GM12878 (cell line): ENCODE measurements at regions not wholly inside any gene's neighbourhood (a gene's known extent, or its start where the extent isn't known, plus 50 kb on each side); places are given as distances from the start of the nearest gene placed in this dataset.

Source experiments
- ATAC-seq: fragments of 200-7000 bp; cut with Tn5 transposase; 3 replicates; pipeline ENCODE4 v1.9.1; 2020; ENCODE audit warnings: mild to moderate bottlenecking, moderate library complexity
- BruUV-seq: library from RNA; stranded (reverse); fragments of 400-500 nt; replicated peaks from 2 replicates; lab custom pipeline; 2021; lab: Mats Ljungman, UMichigan
- CTCF ChIA-PET: fragments of 300-600 bp; sonication (Branson Sonifier 250); formaldehyde crosslinking; extraction: SDS; loops from one replicate; lab custom pipeline; 2021; ENCODE audit warnings: inconsistent platforms; lab: Yijun Ruan, JAX
- POLR2A ChIA-PET: fragments of 350-600 bp; formaldehyde crosslinking; extraction: SDS; loops from one replicate; lab custom pipeline; 2021; ENCODE audit warnings: inconsistent platforms; lab: Charles Lee
- RAD21 ChIA-PET: fragments of 300-600 bp; sonication (Branson Sonifier 250); formaldehyde crosslinking; loops from one replicate; lab custom pipeline; 2023; ENCODE audit warnings: antibody characterized with exemption; ENCODE audit not compliant: unreplicated experiment; lab: Charles Lee
- SMC1A ChIA-PET: fragments of 300-600 bp; sonication (Branson Sonifier 250); formaldehyde crosslinking; loops from one replicate; lab custom pipeline; 2023; ENCODE audit not compliant: unreplicated experiment, uncharacterized antibody; lab: Charles Lee
- DNase-seq: peaks from one replicate; pipeline ENCODE4 v3.0.0-alpha.2; 2011; ENCODE audit warnings: low read depth, low spot score
- FAIRE-seq: peaks from 3 replicates; lab custom pipeline; 2011; peaks lifted over from hg19 to GRCh38; lab: Jason Lieb, UNC
- H2AFZ ChIP-seq: 2 replicates; pipeline ENCODE4 v1.6.0; 2011; ENCODE audit warnings: low read depth, low read length, control low read depth; ENCODE audit not compliant: control insufficient read depth
- H3K27ac ChIP-seq: 2 replicates; pipeline ENCODE4 v1.5.1; 2011; ENCODE audit warnings: control low read depth; ENCODE audit not compliant: control insufficient read depth, insufficient read depth
- H3K27me3 ChIP-seq, 2 experiments: replicated peaks in 1 of 2; 2 replicates each; pipeline versions ENCODE4 v1.6.0 to v1.6.1; 2011; ENCODE audit warnings: low read length in 1 of 2; ENCODE audit not compliant: control insufficient read depth in 2 of 2, insufficient read depth in 2 of 2
- H3K36me3 ChIP-seq, 2 experiments: 2 replicates each; pipeline ENCODE4 v1.5.1; 2011; ENCODE audit warnings: low read length in 1 of 2; ENCODE audit not compliant: control insufficient read depth in 2 of 2, insufficient read depth in 2 of 2
- H3K4me1 ChIP-seq: 2 replicates; pipeline ENCODE4 v1.6.1; 2011; ENCODE audit warnings: mild to moderate bottlenecking, low read length, moderate library complexity, mixed read lengths; ENCODE audit not compliant: control insufficient read depth, insufficient read depth
- H3K4me2 ChIP-seq: 2 replicates; pipeline ENCODE4 v1.6.0; 2011; ENCODE audit warnings: control low read depth; ENCODE audit not compliant: control insufficient read depth, insufficient read depth
- H3K4me3 ChIP-seq: fragments of 200-600 bp; sonication (generic); 2 replicates; pipeline ENCODE4 v1.5.1; 2016
- H3K79me2 ChIP-seq: 2 replicates; pipeline ENCODE4 v1.6.0; 2011; ENCODE audit warnings: low read length; ENCODE audit not compliant: control insufficient read depth, insufficient read depth
- H3K9ac ChIP-seq: 2 replicates; pipeline ENCODE4 v1.8.0; 2011; ENCODE audit warnings: low read length, control low read depth, mixed read lengths; ENCODE audit not compliant: control insufficient read depth, insufficient read depth
- H3K9me3 ChIP-seq: replicated peaks from 3 replicates; pipeline ENCODE4 v1.5.1; 2011; ENCODE audit warnings: mild to moderate bottlenecking, low read length; ENCODE audit not compliant: control insufficient read depth, insufficient read depth
- H4K20me1 ChIP-seq: 2 replicates; pipeline ENCODE4 v1.6.0; 2011; ENCODE audit not compliant: control insufficient read depth, insufficient read depth
- BRCA1 ChIP-seq: IDR thresholded peaks from 2 replicates; pipeline ENCODE4 v1.6.1; 2011; ENCODE audit warnings: low read depth, low read length, improper control_type of control experiment
- CEBPB ChIP-seq, 2 experiments: fragments of 150-350 bp in 1 of 2; IDR thresholded peaks; 2 replicates each; pipeline ENCODE4 v1.6.1; 2012 to 2014; ENCODE audit warnings: low read depth in 2 of 2, low read length in 2 of 2, borderline replicate concordance in 1 of 2, inconsistent platforms in 1 of 2
- E4F1 ChIP-seq: fragments of 450-650 bp; IDR thresholded peaks from 2 replicates; pipeline ENCODE4 v1.6.1; 2018; ENCODE audit warnings: borderline replicate concordance, mild to moderate bottlenecking; ENCODE audit not compliant: partially characterized antibody
- ELK1 ChIP-seq: IDR thresholded peaks from 2 replicates; pipeline ENCODE4 v1.6.1; 2012; ENCODE audit warnings: low read depth, low read length, improper control_type of control experiment
- FOS ChIP-seq: IDR thresholded peaks from 3 replicates; pipeline ENCODE4 v1.6.1; 2011; ENCODE audit warnings: borderline replicate concordance; ENCODE audit not compliant: insufficient read length; ENCODE audit errors: extremely low read depth
- IKZF2 ChIP-seq, 2 experiments: fragments of 450-650 bp; IDR thresholded peaks; 2 replicates each; pipeline ENCODE4 v1.6.1; 2017; ENCODE audit warnings: mild to moderate bottlenecking in 2 of 2, moderate library complexity in 2 of 2
- MAX ChIP-seq: IDR thresholded peaks from 2 replicates; pipeline ENCODE4 v1.6.1; 2012; ENCODE audit warnings: low read depth, low read length, improper control_type of control experiment
- RB1 ChIP-seq: fragments of 450-650 bp; formaldehyde crosslinking; IDR thresholded peaks from 2 replicates; pipeline ENCODE4 v1.6.1; 2017; ENCODE audit warnings: mild to moderate bottlenecking, borderline replicate concordance
- REST ChIP-seq: IDR thresholded peaks from 2 replicates; pipeline ENCODE4 v1.6.1; 2012; ENCODE audit warnings: mild to moderate bottlenecking, low read depth, low read length
- SKIL ChIP-seq: fragments of 450-650 bp; IDR thresholded peaks from 2 replicates; pipeline ENCODE4 v1.6.1; 2017; ENCODE audit warnings: mild to moderate bottlenecking, low read depth, inconsistent platforms; ENCODE audit not compliant: poor library complexity, severe bottlenecking
- TAF1 ChIP-seq: IDR thresholded peaks from 2 replicates; pipeline ENCODE4 v1.6.1; 2011; ENCODE audit warnings: mild to moderate bottlenecking, low read depth, low read length, borderline replicate concordance
- TCF7 ChIP-seq: IDR thresholded peaks from 2 replicates; pipeline ENCODE4 v1.6.1; 2014; ENCODE audit warnings: antibody characterized with exemption, borderline replicate concordance
- ZNF217 ChIP-seq: fragments of 450-650 bp; IDR thresholded peaks from 2 replicates; pipeline ENCODE4 v1.6.1; 2017; ENCODE audit warnings: antibody characterized with exemption, mild to moderate bottlenecking
- WGBS: methylation state at CpG from one replicate; pipeline ENCODE4 v1.1.6; 2016; ENCODE audit warnings: low lambda C conversion rate; ENCODE audit not compliant: insufficient replicate concordance, insufficient coverage; ENCODE audit errors: missing lambda C conversion rate; 5-methylcytosine and 5-hydroxymethylcytosine counted together
- in situ Hi-C: fragments of 300-500 bp; cut with MboI; formaldehyde crosslinking; loops from 9 replicates; pipeline ENCODE4 v1.14.3; 2018; ENCODE audit warnings: mixed read lengths
- intact Hi-C: fragments of 100-400 bp; cut with micrococcal nuclease; formaldehyde crosslinking; loops from one replicate; pipeline ENCODE4 v1.14.2; 2022; ENCODE audit not compliant: unreplicated experiment

- WGBS: 6% methylated on average over 2 of the region's 2 CpGs
- SMC1A ChIA-PET: no interaction called here
- no peak for TF ChIP-seq MAX
- no peak for TF ChIP-seq TCF7
- TF ChIP-seq FOS: no peak
- TF ChIP-seq REST: no peak
- no peak for TF ChIP-seq SKIL
- no peak for TF ChIP-seq IKZF2 (IDR thresholded peaks at IDR 0.05)
- TF ChIP-seq TAF1: no peak
- TF ChIP-seq RB1: no peak
- TF ChIP-seq ELK1: no peak
- no peak for TF ChIP-seq ZNF217
- TF ChIP-seq CEBPB (IDR thresholded peaks at IDR 0.05; ENCODE audit: borderline replicate concordance in 1 of 2, low read depth in 2 of 2, low read length in 2 of 2): no peak
- no peak for TF ChIP-seq BRCA1
- no peak for TF ChIP-seq E4F1
Measured at GRCh38 chr4:11814758-11815157, 386.1 kb upstream of the HS3ST1 start.

More at GRCh38 chr4:11814758-11815157, 386.1 kb upstream of the HS3ST1 start:
- BruUV-seq: no TSS peak
- in situ Hi-C loops (no loop called here), intact Hi-C loops (no loop called here)
- FAIRE-seq: no peak
- H3K27me3 ChIP-seq: no peaks in the 10 kb centered on the region
- H3K9ac ChIP-seq: no peak overlapping the region
- no peak for ATAC-seq
- H2AFZ ChIP-seq: no peak overlapping the region
- H3K9me3 ChIP-seq: no peaks in the 10 kb centered on the region
- CTCF ChIA-PET: no interaction called here
- H3K27ac ChIP-seq: no peak overlapping the region
- no peaks in the 10 kb centered on the region for H4K20me1 ChIP-seq
- no peaks in the 10 kb centered on the region for H3K36me3 ChIP-seq
- H3K4me1 ChIP-seq: no peaks in the 10 kb centered on the region
- POLR2A ChIA-PET: no interaction called here
- H3K4me2 ChIP-seq: no peak overlapping the region
- RAD21 ChIA-PET: no interaction called here
- no peaks in the 10 kb centered on the region for H3K79me2 ChIP-seq
- no peak for DNase-seq
- no peak overlapping the region for H3K4me3 ChIP-seq
